NT2/D1 (cell line): ENCODE measurements at regions not wholly inside any gene's neighbourhood (a gene's known extent, or its start where the extent isn't known, plus 50 kb on each side); places are given as distances from the start of the nearest gene placed in this dataset.

Source experiments
- SUZ12 ChIP-seq: IDR thresholded peaks from 2 replicates; pipeline ENCODE4 v1.6.1; 2011; ENCODE audit not compliant: insufficient read length, insufficient read depth; ENCODE audit errors: extremely low read depth
- ZNF274 ChIP-seq: IDR thresholded peaks from 2 replicates; pipeline ENCODE4 v1.6.1; 2011; ENCODE audit warnings: mild to moderate bottlenecking, low read depth, low read length

- no peak for TF ChIP-seq ZNF274
- no peak for TF ChIP-seq SUZ12
Observed at GRCh38 chr5:166639151-166639550, 1652.3 kb upstream of the WWC1 start.
